Suprapubic skin (tissue), 4 donors: ENCODE measurements at regions not wholly inside any gene's neighbourhood (a gene's known extent, or its start where the extent isn't known, plus 50 kb on each side); places are given as distances from the start of the nearest gene placed in this dataset.

ENCODE experiments used
- EP300 ChIP-seq: sonication (generic); formaldehyde crosslinking; IDR thresholded peaks from one replicate; pipeline ENCODE4 v1.6.1; 2017; ENCODE audit warnings: antibody characterized with exemption
- POLR2A ChIP-seq, 2 donors: fragments of 450-650 bp; IDR thresholded peaks; one replicate each; pipeline ENCODE4 v1.6.1; 2017; ENCODE audit warnings: antibody characterized with exemption in 2 of 2, mild to moderate bottlenecking in 2 of 2, moderate library complexity in 2 of 2
- POLR2AphosphoS5 ChIP-seq, 3 donors: sonication (generic); formaldehyde crosslinking; IDR thresholded peaks; one replicate each; pipeline ENCODE4 v1.6.1; 2017; ENCODE audit warnings: antibody characterized with exemption in 3 of 3
- TF ChIP-seq, protein P1 (sequence below), 2 donors: fragments of 200-600 bp in 1 of 2; fragments of 450-650 bp in 1 of 2; sonication (generic) in 1 of 2; IDR thresholded peaks; one replicate each; pipeline ENCODE4 v1.5.1; 2016 to 2019; ENCODE audit warnings: antibody characterized with exemption in 2 of 2, mild to moderate bottlenecking in 1 of 2, moderate library complexity in 1 of 2

GRCh38 chr5:25241981-25242380, 597.2 kb upstream of the CDH10 start:
- TF ChIP-seq, protein P1, sequence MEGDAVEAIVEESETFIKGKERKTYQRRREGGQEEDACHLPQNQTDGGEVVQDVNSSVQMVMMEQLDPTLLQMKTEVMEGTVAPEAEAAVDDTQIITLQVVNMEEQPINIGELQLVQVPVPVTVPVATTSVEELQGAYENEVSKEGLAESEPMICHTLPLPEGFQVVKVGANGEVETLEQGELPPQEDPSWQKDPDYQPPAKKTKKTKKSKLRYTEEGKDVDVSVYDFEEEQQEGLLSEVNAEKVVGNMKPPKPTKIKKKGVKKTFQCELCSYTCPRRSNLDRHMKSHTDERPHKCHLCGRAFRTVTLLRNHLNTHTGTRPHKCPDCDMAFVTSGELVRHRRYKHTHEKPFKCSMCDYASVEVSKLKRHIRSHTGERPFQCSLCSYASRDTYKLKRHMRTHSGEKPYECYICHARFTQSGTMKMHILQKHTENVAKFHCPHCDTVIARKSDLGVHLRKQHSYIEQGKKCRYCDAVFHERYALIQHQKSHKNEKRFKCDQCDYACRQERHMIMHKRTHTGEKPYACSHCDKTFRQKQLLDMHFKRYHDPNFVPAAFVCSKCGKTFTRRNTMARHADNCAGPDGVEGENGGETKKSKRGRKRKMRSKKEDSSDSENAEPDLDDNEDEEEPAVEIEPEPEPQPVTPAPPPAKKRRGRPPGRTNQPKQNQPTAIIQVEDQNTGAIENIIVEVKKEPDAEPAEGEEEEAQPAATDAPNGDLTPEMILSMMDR (IDR thresholded peaks at IDR 0.05): no peak
- TF ChIP-seq POLR2A (IDR thresholded peaks at IDR 0.05): no peak
- TF ChIP-seq EP300: no peak
- TF ChIP-seq POLR2AphosphoS5 (IDR thresholded peaks at IDR 0.05): no peak
